ENCODE measurements at regions not wholly inside any gene's neighbourhood (a gene's known extent, or its start where the extent isn't known, plus 50 kb on each side); places are given as distances from the start of the nearest gene placed in this dataset.
"Not testable (repeated sequence)": the region's sequence is repeated elsewhere in the genome, so short reads cannot be mapped to it uniquely, and the experiment has no call there.

DNA sequence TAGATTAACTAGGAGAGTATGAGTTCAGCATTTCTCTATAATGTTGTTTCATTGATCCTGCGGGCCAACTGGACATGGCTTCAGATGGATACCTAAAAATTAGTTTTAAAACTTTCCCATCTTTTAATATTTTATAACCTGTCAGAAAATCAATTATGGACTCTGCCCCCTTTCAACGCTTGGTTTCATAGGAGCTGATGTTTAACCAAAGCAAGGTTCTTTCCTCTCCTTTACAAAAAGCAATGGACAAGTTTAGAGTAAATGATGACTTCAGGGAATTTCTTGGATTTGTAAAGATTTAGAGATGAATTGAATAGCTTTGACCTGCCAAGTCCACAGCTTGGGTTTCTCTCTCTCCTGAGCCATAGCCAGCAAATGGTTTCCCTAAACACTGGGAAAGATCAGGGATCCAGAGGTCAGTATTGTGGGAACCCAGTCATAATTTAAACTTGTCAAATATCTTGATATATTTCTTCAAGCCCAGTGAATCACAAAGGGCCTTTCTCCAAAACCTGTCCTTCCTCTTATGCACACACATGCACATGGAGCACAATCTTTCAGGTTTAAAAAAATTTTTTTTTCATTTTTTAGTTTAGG lies 177.1 kb downstream of the EVX1 start:
- DNase-seq = no peak

DNA sequence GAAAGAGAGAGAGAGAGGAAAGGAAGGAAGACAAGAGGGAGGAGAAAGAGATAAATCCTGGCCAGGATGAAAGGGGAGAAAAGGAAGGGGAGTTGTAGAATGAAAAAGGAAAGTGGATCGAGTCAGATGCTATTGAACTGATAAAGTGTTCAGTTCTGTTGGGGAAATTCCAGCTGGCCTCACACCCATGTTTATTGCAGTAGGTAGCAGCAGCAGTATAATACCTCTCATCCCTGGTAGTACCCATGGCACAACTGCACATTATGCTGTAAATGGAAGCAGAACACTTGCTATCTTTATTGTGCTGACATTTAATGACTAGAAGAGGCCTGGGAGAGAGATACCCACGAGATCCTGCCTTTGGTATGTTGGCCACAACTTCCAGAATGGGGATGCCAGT lies 178.1 kb downstream of the EVX1 start:
- no peak for DNase-seq

GRCh38 chr7:27423290-27423689 lies 180.7 kb downstream of the EVX1 start:
- DNase-seq = no peak

GRCh38 chr7:27423821-27424220 lies 181.2 kb downstream of the EVX1 start:
- no peak for DNase-seq

GRCh38 chr7:27424231-27424630 lies 181.6 kb downstream of the EVX1 start:
- no peak for DNase-seq

DNA sequence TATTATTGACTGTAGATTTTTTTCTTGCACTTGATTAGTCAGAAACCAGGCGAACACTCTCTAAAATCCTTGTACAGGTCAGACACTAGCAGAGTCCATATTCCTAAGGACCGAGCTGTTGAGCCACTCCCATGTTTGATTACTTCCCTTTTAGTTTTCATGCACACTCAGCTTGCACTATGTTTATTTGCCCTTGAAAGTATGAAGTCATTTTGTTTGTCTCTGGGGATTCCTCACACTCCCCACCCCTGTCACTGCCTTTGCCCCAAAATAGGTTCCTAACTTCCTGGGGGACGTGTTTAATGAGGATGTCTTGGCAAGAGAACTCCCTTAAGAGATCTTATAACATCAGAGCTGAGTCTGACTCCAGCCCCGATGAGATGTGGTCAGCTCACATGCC lies 182.1 kb downstream of the EVX1 start:
- no peak for DNase-seq

DNA sequence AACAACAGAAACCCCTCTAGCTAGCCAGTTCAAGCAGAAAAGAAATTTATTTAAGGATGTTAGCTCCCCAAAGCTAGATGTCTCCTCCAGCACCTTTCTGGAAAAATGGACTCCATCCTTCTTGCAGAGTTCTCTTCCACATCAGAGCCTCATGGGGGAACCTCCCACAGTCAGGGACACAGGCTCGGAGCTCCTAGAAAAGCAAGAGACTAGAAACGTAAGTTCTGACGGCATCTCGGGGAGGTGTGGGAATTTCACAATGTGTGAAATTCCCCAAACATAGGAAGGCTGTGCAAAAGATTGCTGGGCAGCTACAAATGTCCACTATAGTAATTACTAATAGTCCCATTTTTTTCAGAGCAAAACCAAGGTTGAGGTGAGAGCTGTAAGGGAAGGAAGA lies 184.8 kb downstream of the EVX1 start:
- DNase-seq = no peak

DNA sequence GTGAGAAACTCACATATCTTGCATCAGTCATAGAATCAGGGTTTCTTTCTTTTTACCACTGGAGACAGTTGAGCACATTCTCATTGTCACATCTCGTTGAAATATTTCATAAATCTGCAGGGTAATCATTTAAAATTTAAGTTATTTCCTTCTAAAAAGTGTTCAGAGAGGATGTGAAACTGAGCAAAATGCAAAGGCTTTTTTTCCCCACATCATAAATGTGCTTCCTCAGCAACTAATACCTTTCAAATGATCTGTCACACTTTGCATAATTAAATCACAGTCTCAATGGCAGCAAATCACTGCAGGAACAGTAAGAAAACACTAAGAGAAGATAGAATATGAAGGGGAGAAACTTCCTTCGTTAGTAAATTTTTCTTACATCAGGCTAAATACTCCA lies 187.5 kb downstream of the EVX1 start:
- DNase-seq = no peak

- DNase-seq = no peak
Measured at GRCh38 chr7:27431465-27431864, 188.9 kb downstream of the EVX1 start.

GRCh38 chr7:27433581-27433980 lies 191.0 kb downstream of the EVX1 start:
- DNase-seq = no peak

DNA sequence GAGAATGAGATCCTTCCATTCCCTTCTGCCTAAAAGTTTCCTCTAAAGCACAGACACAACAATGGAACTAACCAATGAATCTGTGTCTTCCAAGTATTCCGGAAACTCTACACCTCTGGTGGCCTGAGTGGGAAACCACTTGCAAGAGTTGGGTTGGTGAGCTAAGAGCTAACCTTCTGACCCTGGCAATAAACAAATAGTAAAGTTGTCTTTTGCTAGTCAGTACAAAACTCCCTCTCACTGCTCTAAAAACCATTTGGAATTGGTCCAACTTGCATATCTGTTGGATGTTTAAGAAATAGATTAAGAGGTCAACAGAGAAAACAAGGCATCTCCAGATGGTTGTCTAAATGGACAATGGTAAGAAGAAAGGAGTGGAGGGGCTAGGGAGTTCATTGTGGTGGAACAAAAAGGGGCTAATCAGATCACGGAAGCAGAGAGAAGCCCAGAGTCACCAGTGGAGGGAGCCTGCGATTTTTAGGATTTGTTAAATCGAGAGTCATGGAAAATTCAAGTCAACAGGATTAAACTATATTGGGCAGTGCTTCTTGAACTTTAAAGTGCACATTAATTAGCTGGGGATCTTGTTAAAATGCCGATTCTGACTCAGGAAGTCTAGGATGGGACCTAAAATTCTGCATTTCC lies 192.3 kb downstream of the EVX1 start:
- no peak for DNase-seq

- DNase-seq = no peak
Measured at GRCh38 chr7:27435461-27435860, 192.9 kb downstream of the EVX1 start.

DNA sequence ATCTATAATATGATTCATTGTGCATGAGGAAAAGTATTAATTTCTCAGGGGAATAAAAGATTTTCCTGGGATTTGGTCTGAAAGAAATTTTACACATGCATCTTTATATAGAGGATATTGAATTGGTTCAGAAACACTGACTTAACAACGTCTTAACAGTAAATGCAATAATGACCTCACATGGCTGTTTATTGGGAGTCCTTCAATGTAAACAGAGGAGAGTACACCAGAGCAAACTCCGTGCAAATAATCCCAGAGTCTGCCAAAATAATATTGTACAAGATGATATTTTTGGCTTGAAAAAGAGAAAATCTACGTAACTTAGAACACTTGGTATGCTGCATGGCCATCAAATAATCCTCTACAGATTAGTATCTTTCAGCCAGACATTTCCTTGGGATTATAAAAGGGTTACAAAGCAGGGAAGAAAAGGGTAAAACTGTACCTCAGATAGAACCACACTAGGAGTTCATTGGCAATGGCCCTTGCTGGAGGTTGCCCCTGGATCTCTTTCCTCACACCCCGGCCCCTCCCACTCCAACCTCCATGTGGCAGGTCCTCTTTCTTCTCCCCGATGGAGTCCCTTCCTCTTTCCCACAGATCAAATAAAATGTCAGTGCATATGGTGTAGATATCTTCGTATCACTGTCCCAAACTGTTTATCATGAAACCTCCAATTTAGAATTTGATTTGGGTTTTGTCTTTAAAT lies 196.4 kb downstream of the EVX1 start:
- DNase-seq = no peak

DNA sequence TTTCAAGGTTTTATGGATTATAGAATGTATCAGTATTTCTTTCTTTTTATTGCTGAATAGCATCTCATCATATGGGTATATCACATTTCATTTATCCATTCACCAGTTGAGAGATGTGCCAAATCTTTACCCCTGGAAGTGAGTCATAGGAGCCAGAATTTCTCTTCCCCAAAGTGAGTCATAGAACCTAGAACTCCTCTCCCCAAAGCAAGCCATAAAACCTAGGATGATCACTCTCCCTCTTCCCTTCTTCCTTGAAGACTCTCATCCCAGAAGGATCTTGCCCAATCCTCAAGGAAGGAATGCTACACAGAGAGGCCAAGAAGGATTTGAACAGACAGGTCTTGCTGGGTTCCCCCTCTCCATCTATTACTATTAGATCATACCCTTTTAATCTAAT lies 199.9 kb downstream of the EVX1 start:
- DNase-seq = no peak

- DNase-seq = not testable (repeated sequence)
Measured at GRCh38 chr7:27449046-27449445, 206.4 kb downstream of the EVX1 start.

GRCh38 chr7:27453702-27454405 lies 208.8 kb downstream of the HIBADH start:
- DNase-seq = no peak

GRCh38 chr7:27457120-27457519 lies 205.6 kb downstream of the HIBADH start:
- DNase-seq = not testable (repeated sequence)

DNA sequence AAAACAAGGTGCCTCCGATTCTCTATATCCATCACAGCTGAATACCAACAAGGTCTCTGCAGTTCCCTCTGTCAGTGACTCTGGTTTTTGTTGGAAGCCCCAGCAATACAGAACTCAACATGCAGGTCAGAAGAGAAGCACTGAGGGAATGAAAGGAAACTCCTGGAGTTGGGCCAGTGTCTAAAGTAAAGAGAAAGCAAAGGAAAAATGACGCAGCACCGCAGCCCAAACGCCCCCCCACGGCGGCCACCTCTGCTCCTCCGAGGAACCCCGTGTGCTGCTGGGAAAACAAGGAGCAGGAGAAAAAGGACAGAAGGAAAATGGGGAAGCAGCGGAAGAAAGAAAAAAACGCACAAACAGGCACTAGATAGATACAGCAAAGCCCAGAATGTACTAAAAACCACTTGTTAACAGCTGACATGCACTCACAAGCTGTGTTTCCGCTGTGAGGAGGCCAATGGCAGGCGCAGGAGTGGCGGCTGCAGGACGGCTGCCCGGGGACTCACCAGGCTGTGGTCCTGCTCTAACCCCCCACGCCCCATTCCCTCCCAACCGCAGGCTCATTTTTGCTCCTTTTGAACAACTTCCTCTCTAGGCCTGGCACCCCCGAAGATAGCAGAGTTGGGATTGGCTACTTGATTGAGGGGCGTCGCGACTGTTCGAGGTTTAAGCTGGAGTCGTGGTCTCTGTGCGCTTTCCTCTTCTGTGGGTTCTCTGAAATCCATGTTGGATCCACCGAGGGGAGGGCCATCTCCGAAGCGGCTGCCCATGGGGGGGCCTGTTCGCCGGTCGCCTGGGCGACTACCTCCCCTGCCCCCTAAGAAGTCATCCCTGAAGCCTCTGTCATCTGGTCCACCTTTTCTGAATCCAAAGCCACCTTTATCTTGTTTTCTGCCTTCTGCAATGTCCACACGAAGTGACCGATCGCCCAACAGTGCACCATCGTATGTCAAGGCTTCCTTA lies 204.8 kb downstream of the HIBADH start:
- DNase-seq = not testable (repeated sequence)

DNA sequence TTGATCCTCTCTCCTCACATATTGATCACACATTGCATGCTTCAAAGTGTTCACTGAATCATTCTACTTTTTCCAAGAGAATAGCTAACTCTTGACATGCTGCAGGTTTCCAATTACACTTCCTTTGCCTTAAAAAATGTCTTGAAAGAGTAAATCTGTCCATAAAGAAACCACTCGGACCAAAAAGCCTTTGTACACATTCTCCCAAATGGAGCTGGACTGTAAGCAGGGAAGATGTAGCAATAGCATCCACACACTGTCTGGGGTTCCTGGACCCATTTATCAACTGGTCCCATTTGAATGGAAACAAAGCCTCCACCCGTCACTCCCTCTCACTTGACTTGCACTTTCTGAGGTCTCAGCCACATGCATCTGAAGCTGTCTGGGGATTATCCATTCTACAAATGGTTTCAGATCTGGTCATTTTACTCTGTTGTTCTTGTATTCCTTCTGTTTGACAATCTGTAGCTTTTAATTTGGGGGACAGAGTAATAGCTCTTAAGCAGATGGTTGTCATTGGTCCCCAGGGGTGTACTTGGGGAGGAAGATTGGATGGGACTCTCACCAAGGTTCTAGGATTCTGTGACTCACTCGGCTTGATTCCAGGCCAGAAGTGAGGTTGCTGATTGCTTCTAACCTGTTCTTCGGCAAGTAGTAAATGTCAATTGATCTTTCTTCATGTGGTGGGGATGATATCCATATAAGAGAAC lies 203.5 kb downstream of the HIBADH start:
- DNase-seq = no peak

DNA sequence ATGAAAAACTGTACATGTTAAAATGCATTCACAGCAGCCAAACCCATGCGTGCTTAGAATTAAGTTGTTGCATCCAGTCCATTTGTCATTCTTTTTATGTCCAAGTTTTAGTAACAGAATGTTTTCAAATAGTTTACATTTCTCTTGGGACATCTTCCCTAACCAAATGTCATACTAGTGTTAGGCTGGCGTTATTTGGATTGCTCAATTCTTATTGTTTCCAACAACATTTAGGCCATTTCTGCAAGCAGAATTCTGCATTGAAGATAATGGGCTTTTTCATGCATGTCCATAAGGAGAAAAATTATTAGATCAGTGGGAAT lies 203.0 kb downstream of the HIBADH start:
- DNase-seq = no peak

DNA sequence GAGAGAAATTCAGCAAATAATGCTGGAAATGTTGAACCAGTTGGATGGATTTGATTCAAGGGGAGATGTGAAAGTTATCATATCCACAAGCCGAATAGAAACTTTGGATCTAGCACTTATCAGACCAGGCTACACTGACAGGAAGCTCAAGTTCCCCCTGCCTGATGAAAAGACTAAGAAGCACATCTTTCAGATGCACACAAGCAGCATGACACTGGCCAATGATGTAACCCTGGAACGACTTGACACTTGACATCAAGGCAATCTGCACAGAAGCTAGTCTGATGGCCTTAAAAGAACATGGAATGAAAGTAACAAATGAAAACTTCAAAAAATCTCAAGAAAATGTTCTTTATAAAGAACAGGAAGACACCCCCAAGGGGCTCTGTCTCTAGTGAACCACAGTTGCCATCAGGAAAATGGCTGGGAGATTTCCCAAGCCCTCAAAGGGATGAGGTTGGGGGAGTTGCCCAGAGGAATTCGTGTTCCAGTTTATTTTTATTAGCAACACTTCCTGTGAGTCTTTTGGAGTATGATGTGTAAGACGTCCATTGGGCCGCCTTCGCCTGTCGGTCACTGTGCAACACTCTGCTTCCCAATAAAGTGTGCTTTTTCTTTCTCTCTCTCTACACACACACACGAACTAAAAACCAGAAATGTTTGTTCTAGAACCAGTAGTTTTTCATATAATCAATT lies 200.0 kb downstream of the HIBADH start:
- DNase-seq = no peak
